Activated CD4-positive, alpha-beta T cell treated with anti-CD3 and anti-CD28 coated beads, Interleukin-2, Interleukin-4, amounts not matched to agents 100 ng/mL and 50 ng/mL, durations not matched to agents 16 hours and 8 hours (primary cell): ENCODE measurements at regions not wholly inside any gene's neighbourhood (a gene's known extent, or its start where the extent isn't known, plus 50 kb on each side); places are given as distances from the start of the nearest gene placed in this dataset.

Source experiments
- DNase-seq: peaks from one replicate; pipeline ENCODE4 v3.0.0-alpha.2; 2020; ENCODE audit warnings: low spot score

- no peak for DNase-seq
Observed at GRCh38 chr13:109977212-109977968, 191.0 kb upstream of the IRS2 start.

DNA sequence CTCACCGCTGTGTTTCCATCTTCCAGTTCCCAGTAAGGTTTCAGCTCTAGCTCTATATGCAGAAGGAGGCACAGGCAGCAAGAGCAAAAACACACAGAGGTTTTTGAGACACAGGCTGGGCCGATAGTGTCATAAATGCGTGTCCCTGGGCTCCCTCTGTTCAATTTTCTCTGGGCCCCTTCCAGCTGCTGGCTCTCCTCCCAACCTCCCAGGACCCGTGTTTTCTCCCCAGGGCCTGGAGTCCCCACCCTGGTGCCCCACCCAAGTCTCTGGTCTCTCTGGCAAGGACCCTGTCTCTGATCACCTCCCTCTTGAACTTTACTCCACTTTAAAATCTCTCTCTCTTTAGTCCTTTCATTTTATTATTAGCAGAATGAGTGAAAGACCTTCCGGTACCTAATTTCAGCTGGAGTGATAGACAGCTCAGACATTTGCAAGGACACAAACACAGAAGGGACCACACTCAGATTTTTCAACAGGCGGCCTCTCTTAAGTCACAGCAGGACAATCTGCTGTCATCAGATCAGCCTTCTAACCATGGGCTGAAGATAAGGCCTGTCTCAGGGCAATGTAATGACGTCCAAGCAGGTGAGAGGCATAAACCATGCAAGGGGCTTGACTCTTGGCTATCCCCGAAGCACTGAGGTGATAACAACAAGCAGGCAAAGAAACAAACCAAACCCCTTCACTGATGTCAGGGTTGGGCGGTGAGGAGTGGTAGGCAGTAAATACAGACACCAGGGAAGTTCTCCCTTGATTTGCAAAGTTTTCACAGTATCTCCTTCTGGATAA lies 190.0 kb upstream of the IRS2 start:
- no peak for DNase-seq

- DNase-seq: no peak
Observed at GRCh38 chr13:109974354-109974753, 188.0 kb upstream of the IRS2 start.

DNA sequence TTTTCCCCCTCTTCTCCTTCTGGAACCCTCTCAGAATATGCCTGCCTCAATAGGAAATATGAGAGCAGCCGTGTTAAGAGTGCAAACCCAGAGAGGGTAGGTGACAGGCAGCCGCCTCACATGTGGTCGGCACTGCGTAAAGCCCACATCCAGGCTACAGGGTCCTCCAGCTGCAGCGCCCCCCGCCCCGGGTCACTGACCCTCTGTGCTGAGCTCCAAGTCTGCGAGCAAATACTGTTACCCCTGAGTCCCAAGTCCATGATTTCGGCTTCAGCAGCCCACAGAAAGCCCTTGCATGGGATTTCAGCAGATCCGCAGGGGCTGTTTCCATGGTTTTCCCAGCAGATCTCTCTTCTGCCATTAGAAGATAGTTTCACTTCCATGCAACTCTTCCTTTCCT lies 186.9 kb upstream of the IRS2 start:
- DNase-seq: no peak

DNA sequence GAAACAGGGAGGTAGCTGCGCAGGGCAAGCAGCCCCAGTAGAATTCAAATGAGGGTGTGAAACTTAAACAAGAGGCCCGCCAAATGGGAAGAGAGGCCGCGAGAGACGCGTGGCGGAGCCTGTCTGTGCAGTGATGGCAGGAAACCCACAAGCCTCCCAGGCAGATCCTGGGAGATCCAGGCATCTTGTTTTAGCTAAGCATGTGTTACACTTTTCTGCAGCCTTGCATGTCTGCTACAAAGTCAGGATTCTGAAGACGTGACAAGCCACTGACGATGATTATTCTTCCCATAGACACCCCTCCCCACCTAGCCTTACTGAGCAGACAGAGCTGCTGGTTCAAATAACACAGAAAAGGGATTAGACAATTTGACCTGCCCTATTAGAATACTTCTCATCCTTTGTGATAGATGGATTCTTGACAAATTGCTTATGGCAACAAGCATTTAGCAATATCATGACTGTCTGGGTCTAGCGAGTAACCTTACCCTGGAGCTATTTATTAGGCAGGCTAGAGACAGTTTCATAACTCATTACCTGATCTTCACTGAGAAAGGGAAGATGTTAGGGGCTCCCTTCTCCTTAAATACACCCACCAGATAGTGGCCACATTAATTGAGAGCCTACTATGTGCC lies 185.2 kb upstream of the IRS2 start:
- no peak for DNase-seq

- no peak for DNase-seq
Observed at GRCh38 chr13:109971006-109971405, 184.6 kb upstream of the IRS2 start.

DNA sequence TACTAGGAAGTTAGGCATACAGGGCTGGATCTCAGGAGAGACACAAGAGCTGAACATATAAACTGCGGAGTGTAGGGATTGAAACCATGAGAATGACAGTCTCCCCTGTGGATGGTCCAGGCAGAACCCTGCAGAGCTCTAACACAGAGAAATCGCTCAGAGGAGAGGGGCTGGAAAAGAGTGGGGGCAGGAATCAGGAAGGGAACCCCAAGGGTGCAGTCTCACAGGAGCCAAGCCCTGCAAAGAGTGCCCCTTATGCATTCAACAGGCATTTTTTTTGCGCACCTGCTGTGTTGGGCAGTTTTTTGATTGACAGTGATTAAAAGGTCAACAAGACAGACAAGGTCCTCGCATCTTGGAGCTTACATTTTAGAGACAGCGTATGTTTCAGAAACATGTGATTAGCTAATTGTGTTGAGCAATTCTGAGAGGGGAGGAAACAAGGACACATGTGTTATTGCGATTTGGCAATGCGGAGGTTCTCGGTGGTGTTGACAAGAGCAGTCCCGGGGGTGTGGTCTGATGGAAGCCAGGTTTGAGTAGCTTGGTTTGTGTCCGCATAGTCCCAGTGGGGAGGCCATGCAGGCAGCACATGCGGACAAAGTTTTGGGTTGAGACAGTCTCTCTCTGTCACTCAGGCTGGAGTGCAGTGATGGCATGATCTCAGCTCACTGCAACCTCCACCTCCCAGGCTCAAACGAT lies 182.6 kb upstream of the IRS2 start:
- no peak for DNase-seq

DNA sequence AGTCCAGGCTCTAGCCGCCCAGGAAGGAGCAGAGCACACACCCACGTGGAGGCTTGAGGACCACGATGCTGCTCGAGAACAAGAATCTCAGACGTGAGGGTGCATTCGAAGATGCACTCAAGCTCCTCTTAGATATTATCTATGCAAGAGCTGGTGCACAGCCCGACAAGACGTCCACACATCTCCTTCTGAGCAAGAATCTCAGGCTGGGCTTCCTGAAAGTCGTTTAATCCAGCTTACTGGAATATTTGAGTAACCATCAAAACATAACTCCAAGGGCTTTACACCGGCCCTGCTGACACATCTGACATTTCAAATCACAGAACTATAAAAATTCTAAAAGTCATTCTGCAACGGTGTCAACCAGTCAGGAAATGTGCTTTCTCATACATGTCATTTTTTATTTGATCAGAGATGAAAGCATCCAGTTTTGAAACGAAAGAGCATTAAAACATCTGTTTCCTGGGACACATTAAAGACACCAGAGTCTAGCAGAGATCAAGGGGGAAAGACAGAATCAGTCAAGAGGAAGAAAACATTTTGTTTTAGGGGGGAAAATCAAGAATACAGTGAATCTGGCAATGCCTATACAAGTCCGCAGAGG lies 177.7 kb upstream of the IRS2 start:
- DNase-seq: no peak

GRCh38 chr13:109963384-109963783 lies 177.0 kb upstream of the IRS2 start:
- DNase-seq: no peak

DNA sequence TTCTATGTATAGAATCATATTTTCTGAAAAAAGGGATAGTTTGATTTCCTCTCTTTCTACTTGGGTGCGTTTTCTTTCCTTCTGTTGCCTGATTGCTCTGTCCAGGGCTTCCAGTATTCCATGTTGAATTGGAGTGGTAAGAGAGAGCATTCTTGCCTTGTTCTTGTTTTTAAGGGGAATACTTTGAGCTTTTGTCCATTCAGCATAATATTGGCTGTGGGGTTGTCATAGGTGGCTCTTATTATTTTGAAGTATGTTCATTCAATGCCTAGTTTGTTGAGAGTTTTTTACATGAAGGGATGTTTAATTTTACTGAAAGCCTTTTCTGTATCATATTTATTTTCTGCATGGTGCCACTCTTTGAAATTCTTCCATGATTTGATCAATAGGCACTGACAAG lies 173.5 kb upstream of the IRS2 start:
- no peak for DNase-seq

- no peak for DNase-seq
Observed at GRCh38 chr13:109957875-109958274, 171.5 kb upstream of the IRS2 start.

DNA sequence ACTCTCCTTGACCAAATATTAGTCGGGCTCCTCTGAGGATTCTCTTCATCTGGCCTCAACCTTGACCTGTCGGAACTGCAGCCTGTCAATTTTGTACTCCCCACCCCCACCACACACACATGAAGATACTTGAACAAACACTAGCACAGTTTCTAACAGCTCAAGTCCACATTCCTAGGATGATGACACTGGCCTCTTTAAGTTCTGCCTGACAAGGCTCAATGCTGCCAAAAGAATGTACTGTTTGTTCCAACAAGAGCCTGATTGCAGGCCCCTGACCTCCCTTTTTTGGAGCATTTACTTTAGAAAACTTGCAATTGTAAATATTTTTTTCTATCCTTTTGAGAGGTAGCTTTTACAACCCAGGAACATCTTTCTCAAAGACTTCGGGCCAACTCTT lies 169.2 kb upstream of the IRS2 start:
- no peak for DNase-seq

- no peak for DNase-seq
Observed at GRCh38 chr13:109954441-109954840, 168.1 kb upstream of the IRS2 start.

GRCh38 chr13:109951491-109951890 lies 165.1 kb upstream of the IRS2 start:
- DNase-seq: no peak

GRCh38 chr13:109949397-109949796 lies 163.0 kb upstream of the IRS2 start:
- no peak for DNase-seq

DNA sequence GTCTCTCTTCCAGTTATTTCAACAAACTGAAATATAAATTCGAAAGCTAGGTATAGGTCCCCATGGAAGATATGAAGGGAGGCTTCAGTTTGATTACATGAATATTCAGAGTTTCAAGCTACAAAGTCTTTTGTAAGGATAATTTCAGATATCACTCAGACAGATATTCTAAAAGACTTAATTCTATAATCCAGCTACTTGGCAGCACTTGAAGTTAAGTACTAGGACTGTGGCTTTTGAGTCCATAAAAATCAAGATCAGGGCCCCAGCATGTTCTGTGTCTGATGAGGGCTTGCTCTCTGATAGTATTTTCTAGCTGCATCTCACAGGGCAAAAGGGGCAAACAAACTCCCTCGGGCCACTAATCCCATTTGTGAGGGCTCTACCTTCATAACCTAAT lies 160.6 kb upstream of the IRS2 start:
- DNase-seq: no peak

DNA sequence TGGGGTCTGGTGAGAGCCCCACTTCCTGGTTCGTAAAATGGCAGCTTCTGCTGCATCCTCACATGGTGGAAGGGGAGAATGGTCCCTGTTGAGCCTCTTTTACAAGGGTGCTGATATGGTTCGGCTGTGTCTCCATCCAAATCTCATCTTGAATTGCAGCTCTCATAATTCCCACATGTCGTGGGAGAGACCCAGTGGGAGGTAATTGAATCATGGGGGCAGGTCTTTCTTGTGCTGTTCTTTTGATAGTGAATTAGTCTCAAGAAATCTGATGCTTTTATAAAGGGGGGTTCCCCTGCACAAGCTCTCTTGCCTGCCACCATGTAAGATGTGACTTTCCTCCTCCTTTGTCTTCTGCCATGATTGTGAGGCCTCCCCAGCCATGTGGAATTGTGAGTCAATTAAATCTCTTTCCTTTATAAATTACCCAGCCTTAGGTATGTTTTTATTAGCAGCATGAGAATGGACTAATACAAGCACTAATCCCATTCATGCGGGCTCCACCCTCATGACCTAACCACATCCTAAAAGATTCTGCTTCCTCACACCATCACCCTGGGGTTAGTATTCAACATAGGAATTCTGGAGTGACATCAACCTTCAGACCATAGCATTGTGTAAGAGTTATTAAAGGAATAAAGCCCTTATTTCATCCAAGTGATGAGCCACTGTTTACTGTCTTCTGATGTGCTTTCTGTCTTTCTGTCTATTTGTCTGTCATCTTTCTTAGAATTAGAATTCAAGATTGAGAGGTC lies 159.0 kb upstream of the IRS2 start:
- no peak for DNase-seq

- no peak for DNase-seq
Observed at GRCh38 chr13:109941951-109942350, 155.6 kb upstream of the IRS2 start.

DNA sequence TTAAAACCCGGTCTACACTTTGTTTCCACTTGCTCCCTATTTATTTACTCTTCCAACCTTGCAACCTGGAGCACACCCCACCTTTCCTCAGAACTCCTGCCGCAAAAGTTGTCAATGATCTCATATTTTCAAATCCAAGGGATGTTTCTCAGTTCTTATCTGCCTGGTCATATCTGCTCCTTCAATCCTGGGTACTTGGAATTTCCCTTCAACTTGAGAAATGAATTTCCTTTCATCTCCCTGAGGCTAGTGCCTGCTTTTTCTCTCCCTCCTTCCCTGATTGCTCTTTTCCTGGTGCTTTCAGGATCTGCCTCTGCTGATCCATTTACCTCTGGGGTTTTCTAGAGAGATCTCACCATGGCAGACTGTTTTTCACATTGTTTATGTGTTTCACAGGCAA lies 154.8 kb upstream of the IRS2 start:
- DNase-seq: no peak

GRCh38 chr13:109940637-109941036 lies 154.3 kb upstream of the IRS2 start:
- no peak for DNase-seq

DNA sequence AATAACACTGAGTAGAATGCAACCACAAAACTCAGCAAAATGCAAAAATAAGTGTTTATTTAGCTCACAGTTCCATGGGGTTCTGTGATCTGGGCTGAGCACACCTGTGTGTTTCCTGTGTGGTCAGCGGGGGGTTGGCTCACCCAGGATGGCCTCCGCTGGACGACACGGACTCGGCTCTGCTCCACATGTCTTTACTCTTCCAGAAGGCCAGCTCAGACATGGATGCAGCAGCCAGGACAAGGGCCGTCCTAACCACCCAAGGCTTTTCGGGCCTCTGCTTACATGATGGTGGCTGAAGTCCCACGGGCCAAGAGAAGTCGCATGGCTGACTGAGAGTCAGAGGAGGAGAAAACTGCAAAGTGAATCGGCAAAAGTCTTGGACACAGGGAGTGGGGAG lies 153.5 kb upstream of the IRS2 start:
- DNase-seq: no peak
